Thyroid gland (tissue), 4 donors: ENCODE measurements at regions not wholly inside any gene's neighbourhood (a gene's known extent, or its start where the extent isn't known, plus 50 kb on each side); places are given as distances from the start of the nearest gene placed in this dataset.

ENCODE experiments used
- POLR2A ChIP-seq, 2 donors: fragments of 450-650 bp; IDR thresholded peaks; one replicate each; pipeline ENCODE4 v1.6.1; 2017; ENCODE audit warnings: antibody characterized with exemption in 2 of 2, mild to moderate bottlenecking in 2 of 2, moderate library complexity in 1 of 2
- TF ChIP-seq, protein P1 (sequence below), 6 experiments: fragments of 200-600 bp in 3 of 6; fragments of 450-650 bp in 3 of 6; sonication (generic) in 3 of 6; IDR thresholded peaks; one replicate each; pipeline ENCODE4 v1.5.1; 2016 to 2019; ENCODE audit warnings: antibody characterized with exemption in 6 of 6, mild to moderate bottlenecking in 2 of 6, inconsistent platforms in 1 of 6, moderate library complexity in 1 of 6

DNA sequence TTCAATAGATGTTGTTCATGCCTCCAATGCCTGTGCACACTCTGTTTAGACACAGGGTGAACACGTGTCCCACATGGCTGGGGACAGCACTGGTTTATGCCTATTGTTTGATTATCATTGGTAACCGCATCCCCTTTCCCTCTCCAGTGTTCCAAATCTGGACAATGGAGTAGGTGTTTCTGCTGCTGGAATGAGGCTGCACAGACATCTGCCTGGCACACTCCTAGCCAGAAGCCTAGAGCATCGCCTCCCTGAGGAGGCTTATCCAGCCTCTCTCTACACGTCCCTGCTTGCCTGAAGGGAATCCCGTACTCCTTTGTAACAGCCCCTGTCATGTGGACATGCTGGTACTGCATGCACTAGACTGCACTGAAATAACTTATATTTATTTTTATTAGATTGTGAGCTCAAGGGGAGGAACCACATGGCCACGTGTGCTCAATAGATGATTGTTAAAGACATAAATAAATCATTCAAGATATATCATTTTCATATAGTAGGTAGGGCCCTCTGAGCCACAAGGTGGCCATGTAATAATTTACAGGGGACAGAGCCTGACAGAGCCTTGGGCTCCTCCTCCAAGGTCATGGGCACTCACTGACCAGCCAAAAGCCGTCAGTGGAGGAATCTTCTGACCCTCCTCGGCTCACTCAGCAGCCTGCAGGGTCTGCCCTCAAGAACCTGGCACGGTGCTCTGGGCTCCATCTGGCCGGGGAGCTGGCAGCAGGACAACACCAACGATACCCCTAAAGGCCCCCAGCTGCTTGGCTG, 310.9 kb upstream of the ZNF32 start:
- TF ChIP-seq, protein P1, sequence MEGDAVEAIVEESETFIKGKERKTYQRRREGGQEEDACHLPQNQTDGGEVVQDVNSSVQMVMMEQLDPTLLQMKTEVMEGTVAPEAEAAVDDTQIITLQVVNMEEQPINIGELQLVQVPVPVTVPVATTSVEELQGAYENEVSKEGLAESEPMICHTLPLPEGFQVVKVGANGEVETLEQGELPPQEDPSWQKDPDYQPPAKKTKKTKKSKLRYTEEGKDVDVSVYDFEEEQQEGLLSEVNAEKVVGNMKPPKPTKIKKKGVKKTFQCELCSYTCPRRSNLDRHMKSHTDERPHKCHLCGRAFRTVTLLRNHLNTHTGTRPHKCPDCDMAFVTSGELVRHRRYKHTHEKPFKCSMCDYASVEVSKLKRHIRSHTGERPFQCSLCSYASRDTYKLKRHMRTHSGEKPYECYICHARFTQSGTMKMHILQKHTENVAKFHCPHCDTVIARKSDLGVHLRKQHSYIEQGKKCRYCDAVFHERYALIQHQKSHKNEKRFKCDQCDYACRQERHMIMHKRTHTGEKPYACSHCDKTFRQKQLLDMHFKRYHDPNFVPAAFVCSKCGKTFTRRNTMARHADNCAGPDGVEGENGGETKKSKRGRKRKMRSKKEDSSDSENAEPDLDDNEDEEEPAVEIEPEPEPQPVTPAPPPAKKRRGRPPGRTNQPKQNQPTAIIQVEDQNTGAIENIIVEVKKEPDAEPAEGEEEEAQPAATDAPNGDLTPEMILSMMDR (IDR thresholded peaks at IDR 0.05), result no peak
- no peak for TF ChIP-seq POLR2A (IDR thresholded peaks at IDR 0.05)
